RWPE2 (cell line): ENCODE measurements at regions not wholly inside any gene's neighbourhood (a gene's known extent, or its start where the extent isn't known, plus 50 kb on each side); places are given as distances from the start of the nearest gene placed in this dataset.

Source experiments
- ATAC-seq: fragments of 200-7000 bp; cut with Tn5 transposase; 3 replicates; pipeline ENCODE4 v1.9.1; 2021; ENCODE audit warnings: low read depth
- DNase-seq: peaks from one replicate; pipeline ENCODE4 v3.0.0-alpha.2; 2020; ENCODE audit warnings: low spot score
- H3K27ac ChIP-seq: fragments of 450-650 bp; 2 replicates; pipeline ENCODE4 v1.5.1; 2017; ENCODE audit warnings: mild to moderate bottlenecking; ENCODE audit not compliant: poor library complexity, severe bottlenecking
- H3K27me3 ChIP-seq: fragments of 250-450 bp; sonication (Bioruptor Pico); 2 replicates; pipeline ENCODE4 v1.5.1; 2021; ENCODE audit warnings: mild to moderate bottlenecking, moderate library complexity; ENCODE audit not compliant: insufficient read depth, poor library complexity, severe bottlenecking
- H3K36me3 ChIP-seq: fragments of 250-450 bp; sonication (Bioruptor Pico); 2 replicates; pipeline ENCODE4 v1.5.1; 2020; ENCODE audit warnings: low read depth, mild to moderate bottlenecking, moderate library complexity
- H3K4me1 ChIP-seq: fragments of 250-450 bp; sonication (Bioruptor Pico); 2 replicates; pipeline ENCODE4 v1.5.1; 2021; ENCODE audit warnings: mild to moderate bottlenecking, moderate library complexity; ENCODE audit not compliant: insufficient read depth, poor library complexity, severe bottlenecking
- H3K4me3 ChIP-seq: fragments of 250-450 bp; sonication (Bioruptor Pico); 2 replicates; pipeline ENCODE4 v1.5.1; 2021; ENCODE audit warnings: mild to moderate bottlenecking, moderate library complexity; ENCODE audit not compliant: severe bottlenecking
- H3K9me3 ChIP-seq: fragments of 250-450 bp; sonication (Bioruptor Pico); 2 replicates; pipeline ENCODE4 v1.5.1; 2021; ENCODE audit warnings: mild to moderate bottlenecking, moderate library complexity; ENCODE audit not compliant: severe bottlenecking
- CTCF ChIP-seq: fragments of 450-650 bp; IDR thresholded peaks from one replicate; pipeline ENCODE4 v1.5.1; 2017; ENCODE audit warnings: mild to moderate bottlenecking, moderate library complexity; ENCODE audit not compliant: poor library complexity, severe bottlenecking

GRCh38 chr17:33667671-33668070, 374.6 kb upstream of the ASIC2 start:
- ATAC-seq, result no peak
- Histone ChIP-seq H3K9me3 (no peaks in the 10 kb centered on the region), H3K4me3 (no peak overlapping the region), H3K27ac (no peak overlapping the region), H3K4me1 (no peaks in the 10 kb centered on the region), H3K36me3 (no peaks in the 10 kb centered on the region), H3K27me3 (no peaks in the 10 kb centered on the region)
- no peak for DNase-seq
- no peak for TF ChIP-seq CTCF

GRCh38 chr17:33668516-33668915, 375.4 kb upstream of the ASIC2 start:
- no peak overlapping the region for H3K4me3 ChIP-seq
- no peaks in the 10 kb centered on the region for H3K27me3 ChIP-seq
- ATAC-seq, result no peak
- H3K9me3 ChIP-seq, result no peaks in the 10 kb centered on the region
- no peak for DNase-seq
- no peaks in the 10 kb centered on the region for H3K4me1 ChIP-seq
- no peaks in the 10 kb centered on the region for H3K36me3 ChIP-seq
- no peak for TF ChIP-seq CTCF
- H3K27ac ChIP-seq, result no peak overlapping the region

GRCh38 chr17:33671491-33671890, 378.4 kb upstream of the ASIC2 start:
- H3K4me1 ChIP-seq, result no peaks in the 10 kb centered on the region
- TF ChIP-seq CTCF, result no peak
- no peak overlapping the region for H3K4me3 ChIP-seq
- H3K36me3 ChIP-seq, result no peaks in the 10 kb centered on the region
- DNase-seq (no peak), ATAC-seq (no peak)
- H3K27me3 ChIP-seq, result no peaks in the 10 kb centered on the region
- no peak overlapping the region for H3K27ac ChIP-seq
- peaks cover 3% of the 10 kb centered on the region for H3K9me3 ChIP-seq

GRCh38 chr17:33674685-33675084, 381.6 kb upstream of the ASIC2 start:
- DNase-seq (no peak), ATAC-seq (peak; percentile 83)
- TF ChIP-seq CTCF, result peak; percentile 72
- no peaks in the 10 kb centered on the region for H3K27me3 ChIP-seq
- H3K4me1 ChIP-seq, result no peaks in the 10 kb centered on the region
- no peak overlapping the region for H3K27ac ChIP-seq
- peaks cover 3% of the 10 kb centered on the region for H3K9me3 ChIP-seq
- H3K36me3 ChIP-seq, result no peaks in the 10 kb centered on the region
- H3K4me3 ChIP-seq, result no peak overlapping the region

GRCh38 chr17:33676444-33676843, 383.3 kb upstream of the ASIC2 start:
- ATAC-seq (no peak), DNase-seq (no peak)
- Histone ChIP-seq H3K27ac (no peak overlapping the region), H3K9me3 (peaks cover 3% of the 10 kb centered on the region), H3K27me3 (no peaks in the 10 kb centered on the region), H3K36me3 (no peaks in the 10 kb centered on the region), H3K4me3 (no peak overlapping the region), H3K4me1 (no peaks in the 10 kb centered on the region)
- no peak for TF ChIP-seq CTCF
